Body of pancreas (tissue), 4 donors: ENCODE measurements at regions not wholly inside any gene's neighbourhood (a gene's known extent, or its start where the extent isn't known, plus 50 kb on each side); places are given as distances from the start of the nearest gene placed in this dataset.

Experiments
- ATAC-seq: fragments of 150-250 bp; one replicate; pipeline ENCODE4 v1.9.1; 2016
- DNase-seq, 4 donors: peaks; one replicate each; pipeline ENCODE4 v3.0.0-alpha.2; 2019
- H3K27ac ChIP-seq, 4 donors: fragments of 200-600 bp; sonication (generic); 1 replicate in 3 of 4; 2 replicates in 1 of 4; pipeline versions ENCODE4 v1.5.1 to v1.6.1; 2016 to 2019; ENCODE audit warnings: mild to moderate bottlenecking in 1 of 4, mixed read lengths in 1 of 4, moderate library complexity in 1 of 4
- H3K27me3 ChIP-seq, 2 donors: fragments of 200-600 bp; sonication (generic); one replicate each; pipeline ENCODE4 v1.6.0; 2016; ENCODE audit warnings: mild to moderate bottlenecking in 1 of 2
- H3K36me3 ChIP-seq, 2 donors: fragments of 200-600 bp; sonication (generic); replicated peaks in 1 of 2; 2 replicates each; pipeline ENCODE4 v1.5.1; 2016; ENCODE audit warnings: low read depth in 2 of 2; ENCODE audit not compliant: insufficient read depth in 1 of 2
- H3K4me1 ChIP-seq: fragments of 200-600 bp; sonication (generic); one replicate; pipeline ENCODE4 v1.6.0; 2016
- H3K4me3 ChIP-seq, 2 donors: fragments of 200-600 bp; sonication (generic); 1 replicate in 1 of 2; 2 replicates in 1 of 2; pipeline ENCODE4 v1.5.1; 2016 to 2019
- H3K9me3 ChIP-seq, 3 donors: fragments of 200-600 bp; sonication (generic); 1 replicate in 2 of 3; 2 replicates in 1 of 3; pipeline ENCODE4 v1.5.1; 2016
- POLR2A ChIP-seq, 3 donors: fragments of 450-650 bp; IDR thresholded peaks; one replicate each; pipeline ENCODE4 v1.6.1; 2016; ENCODE audit warnings: antibody characterized with exemption in 3 of 3, mild to moderate bottlenecking in 2 of 3
- WGBS, 2 donors: methylation state at CpG; one replicate each; pipeline ENCODE4 v1.1.5; 2017; 5-methylcytosine and 5-hydroxymethylcytosine counted together
- intact Hi-C: fragments of 100-400 bp; cut with DNase I; formaldehyde crosslinking; loops from one replicate; pipeline ENCODE4 v1.15.1; 2023
- TF ChIP-seq, protein P1 (sequence below), 7 experiments: fragments of 450-650 bp in 4 of 7; fragments of 200-600 bp in 3 of 7; sonication (generic) in 3 of 7; IDR thresholded peaks; one replicate each; pipeline ENCODE4 v1.5.1; 2016 to 2019; ENCODE audit warnings: antibody characterized with exemption in 7 of 7

- 42 to 53% methylated on average over 2 of the region's 2 CpGs for WGBS, 2 donors
- no peak for ATAC-seq
Observed at GRCh38 chr14:98682726-98683125, 589.3 kb downstream of the BCL11B start.

GRCh38 chr14:98684468-98684867, 587.5 kb downstream of the BCL11B start:
- ATAC-seq, result no peak

More at GRCh38 chr14:98682726-98683125, 589.3 kb downstream of the BCL11B start:
- H3K4me3 ChIP-seq, result no peak overlapping the region
- DNase-seq, result no peak
- intact Hi-C loops, result no loop called here
- H3K4me1 ChIP-seq, result no peaks in the 10 kb centered on the region
- no peaks in the 10 kb centered on the region for H3K27me3 ChIP-seq
- no peaks in the 10 kb centered on the region for H3K36me3 ChIP-seq
- H3K9me3 ChIP-seq, result no peaks in the 10 kb centered on the region
- TF ChIP-seq, protein P1, sequence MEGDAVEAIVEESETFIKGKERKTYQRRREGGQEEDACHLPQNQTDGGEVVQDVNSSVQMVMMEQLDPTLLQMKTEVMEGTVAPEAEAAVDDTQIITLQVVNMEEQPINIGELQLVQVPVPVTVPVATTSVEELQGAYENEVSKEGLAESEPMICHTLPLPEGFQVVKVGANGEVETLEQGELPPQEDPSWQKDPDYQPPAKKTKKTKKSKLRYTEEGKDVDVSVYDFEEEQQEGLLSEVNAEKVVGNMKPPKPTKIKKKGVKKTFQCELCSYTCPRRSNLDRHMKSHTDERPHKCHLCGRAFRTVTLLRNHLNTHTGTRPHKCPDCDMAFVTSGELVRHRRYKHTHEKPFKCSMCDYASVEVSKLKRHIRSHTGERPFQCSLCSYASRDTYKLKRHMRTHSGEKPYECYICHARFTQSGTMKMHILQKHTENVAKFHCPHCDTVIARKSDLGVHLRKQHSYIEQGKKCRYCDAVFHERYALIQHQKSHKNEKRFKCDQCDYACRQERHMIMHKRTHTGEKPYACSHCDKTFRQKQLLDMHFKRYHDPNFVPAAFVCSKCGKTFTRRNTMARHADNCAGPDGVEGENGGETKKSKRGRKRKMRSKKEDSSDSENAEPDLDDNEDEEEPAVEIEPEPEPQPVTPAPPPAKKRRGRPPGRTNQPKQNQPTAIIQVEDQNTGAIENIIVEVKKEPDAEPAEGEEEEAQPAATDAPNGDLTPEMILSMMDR (IDR thresholded peaks at IDR 0.05), result no peak
- no peak for TF ChIP-seq POLR2A (IDR thresholded peaks at IDR 0.05)
- H3K27ac ChIP-seq, result no peak overlapping the region

DNA sequence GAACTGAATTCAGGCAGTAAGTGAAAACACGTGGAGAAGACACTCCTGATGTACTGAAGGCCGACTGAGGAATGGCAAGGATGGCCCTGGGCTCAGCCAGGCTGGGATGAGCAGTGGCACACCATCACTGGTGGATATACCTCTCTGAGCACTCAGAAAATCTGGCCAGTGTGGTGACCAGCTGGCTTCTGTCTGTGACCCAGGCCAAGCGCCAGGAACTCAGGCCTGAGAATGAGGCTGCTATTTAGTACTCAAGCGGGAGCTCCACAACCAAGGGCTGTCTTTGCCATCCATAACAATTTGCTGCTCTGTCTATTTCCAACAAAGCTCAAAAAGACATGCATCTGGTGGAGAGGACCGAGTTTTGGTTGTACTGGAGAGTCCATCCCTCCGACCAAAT, 586.3 kb downstream of the BCL11B start:
- ATAC-seq (peak; percentile 9), DNase-seq (no peak)
- no peaks in the 10 kb centered on the region for H3K9me3 ChIP-seq
- no peaks in the 10 kb centered on the region for H3K4me1 ChIP-seq
- H3K27ac ChIP-seq, result no peak overlapping the region
- no peak overlapping the region for H3K4me3 ChIP-seq
- intact Hi-C loops, result no loop called here
- H3K36me3 ChIP-seq, result no peaks in the 10 kb centered on the region
- 63 to 75% methylated on average over 6 of the region's 6 CpGs for WGBS, 2 donors
- H3K27me3 ChIP-seq, result no peaks in the 10 kb centered on the region
- TF ChIP-seq, protein P1 (IDR thresholded peaks at IDR 0.05), result no peak
- TF ChIP-seq POLR2A (IDR thresholded peaks at IDR 0.05), result no peak

More at GRCh38 chr14:98684468-98684867, 587.5 kb downstream of the BCL11B start:
- H3K27me3 ChIP-seq, result no peaks in the 10 kb centered on the region
- 65 to 70% methylated on average over 4 of the region's 4 CpGs for WGBS, 2 donors
- no peaks in the 10 kb centered on the region for H3K4me1 ChIP-seq
- no peak for DNase-seq
- TF ChIP-seq, protein P1 (IDR thresholded peaks at IDR 0.05), result no peak
- TF ChIP-seq POLR2A (IDR thresholded peaks at IDR 0.05), result no peak
- no peaks in the 10 kb centered on the region for H3K36me3 ChIP-seq
- intact Hi-C loops, result no loop called here
- no peak overlapping the region for H3K4me3 ChIP-seq
- H3K27ac ChIP-seq, result no peak overlapping the region
- no peaks in the 10 kb centered on the region for H3K9me3 ChIP-seq

DNA sequence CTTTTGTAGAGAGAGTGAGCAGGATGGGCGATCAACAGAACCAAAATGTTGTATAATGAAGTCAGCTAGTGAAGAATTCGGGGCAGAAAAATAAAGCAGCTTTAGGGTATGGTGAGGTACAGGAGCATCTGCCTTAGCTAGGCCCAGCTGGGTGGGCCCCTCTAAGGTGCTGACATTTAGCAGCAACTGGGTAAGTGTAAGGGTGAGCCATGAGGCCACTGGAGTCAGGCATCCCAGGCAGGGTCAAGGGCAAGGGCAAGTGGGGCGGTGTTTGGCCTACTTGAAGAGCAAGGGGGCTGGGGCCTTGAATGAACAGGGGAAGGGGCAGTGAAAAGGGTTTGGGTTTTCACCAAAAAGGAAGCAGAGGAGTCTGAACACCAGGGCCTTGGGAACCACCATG, 583.6 kb downstream of the BCL11B start:
- no peak overlapping the region for H3K4me3 ChIP-seq
- 88% methylated on average over 3 of the region's 3 CpGs for WGBS, 2 donors
- no peak for DNase-seq
- no peaks in the 10 kb centered on the region for H3K36me3 ChIP-seq
- no peak for ATAC-seq
- no peaks in the 10 kb centered on the region for H3K4me1 ChIP-seq
- H3K27ac ChIP-seq, result no peak overlapping the region
- intact Hi-C loops, result no loop called here
- TF ChIP-seq, protein P1 (IDR thresholded peaks at IDR 0.05), result no peak
- no peak for TF ChIP-seq POLR2A (IDR thresholded peaks at IDR 0.05)
- no peaks in the 10 kb centered on the region for H3K9me3 ChIP-seq
- H3K27me3 ChIP-seq, result no peaks in the 10 kb centered on the region

- no peaks in the 10 kb centered on the region for H3K9me3 ChIP-seq
- ATAC-seq (no peak), DNase-seq (no peak)
- TF ChIP-seq, protein P1 (IDR thresholded peaks at IDR 0.05), result no peak
- TF ChIP-seq POLR2A (IDR thresholded peaks at IDR 0.05), result no peak
- no peaks in the 10 kb centered on the region for H3K36me3 ChIP-seq
- intact Hi-C loops, result no loop called here
- H3K4me1 ChIP-seq, result no peaks in the 10 kb centered on the region
- no peaks in the 10 kb centered on the region for H3K27me3 ChIP-seq
- H3K4me3 ChIP-seq, result no peak overlapping the region
- WGBS, 2 donors, result 51 to 59% methylated on average over 3 of the region's 3 CpGs
- H3K27ac ChIP-seq, result no peak overlapping the region
Observed at GRCh38 chr14:98689951-98690350, 582.0 kb downstream of the BCL11B start.
